Stomach (tissue), 4 donors: ENCODE measurements at regions not wholly inside any gene's neighbourhood (a gene's known extent, or its start where the extent isn't known, plus 50 kb on each side); places are given as distances from the start of the nearest gene placed in this dataset.

Experiments
- CTCF ChIP-seq, 7 experiments: fragments of 450-650 bp in 4 of 7; fragments of 200-600 bp in 3 of 7; sonication (generic) in 3 of 7; IDR thresholded peaks; one replicate each; pipeline ENCODE4 v1.5.1; 2016 to 2019; ENCODE audit warnings: antibody characterized with exemption in 7 of 7, control low read depth in 2 of 7, mild to moderate bottlenecking in 1 of 7
- POLR2AphosphoS5 ChIP-seq, 3 donors: sonication (generic); formaldehyde crosslinking; IDR thresholded peaks; one replicate each; pipeline ENCODE4 v1.6.1; 2016; ENCODE audit warnings: antibody characterized with exemption in 3 of 3

- TF ChIP-seq CTCF (IDR thresholded peaks at IDR 0.05): no peak
- TF ChIP-seq POLR2AphosphoS5 (IDR thresholded peaks at IDR 0.05): no peak
These were observed 297.3 kb downstream of the ABCC12 start for GRCh38 chr16:47858333-47858982.
